ENCODE measurements at regions not wholly inside any gene's neighbourhood (a gene's known extent, or its start where the extent isn't known, plus 50 kb on each side); places are given as distances from the start of the nearest gene placed in this dataset.

DNA sequence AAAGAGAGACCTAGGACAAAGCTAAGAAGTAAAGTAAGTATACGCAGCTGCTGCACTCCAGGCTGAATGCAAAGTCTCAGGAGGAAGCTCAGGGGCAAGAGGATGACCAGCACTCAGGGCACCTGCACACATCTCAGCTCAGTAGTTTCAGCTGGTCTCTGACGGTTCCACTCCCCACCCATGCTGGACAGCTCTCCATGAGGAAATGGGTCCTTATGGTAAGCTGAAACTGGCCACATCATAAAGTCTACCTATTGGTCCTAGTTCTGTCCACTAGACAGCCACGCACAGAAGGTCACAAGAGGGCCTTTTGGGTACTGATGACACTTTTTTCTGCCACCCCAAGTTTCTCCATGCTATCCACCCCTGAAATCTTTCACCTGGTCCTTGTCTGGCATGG is 215.3 kb downstream of the TTC32 start:
- in situ Hi-C loops (cut with MboI; ENCODE audit: low sequenced_read_pairs, unreplicated experiment) = no loop called here
- TF ChIP-seq, protein P1, sequence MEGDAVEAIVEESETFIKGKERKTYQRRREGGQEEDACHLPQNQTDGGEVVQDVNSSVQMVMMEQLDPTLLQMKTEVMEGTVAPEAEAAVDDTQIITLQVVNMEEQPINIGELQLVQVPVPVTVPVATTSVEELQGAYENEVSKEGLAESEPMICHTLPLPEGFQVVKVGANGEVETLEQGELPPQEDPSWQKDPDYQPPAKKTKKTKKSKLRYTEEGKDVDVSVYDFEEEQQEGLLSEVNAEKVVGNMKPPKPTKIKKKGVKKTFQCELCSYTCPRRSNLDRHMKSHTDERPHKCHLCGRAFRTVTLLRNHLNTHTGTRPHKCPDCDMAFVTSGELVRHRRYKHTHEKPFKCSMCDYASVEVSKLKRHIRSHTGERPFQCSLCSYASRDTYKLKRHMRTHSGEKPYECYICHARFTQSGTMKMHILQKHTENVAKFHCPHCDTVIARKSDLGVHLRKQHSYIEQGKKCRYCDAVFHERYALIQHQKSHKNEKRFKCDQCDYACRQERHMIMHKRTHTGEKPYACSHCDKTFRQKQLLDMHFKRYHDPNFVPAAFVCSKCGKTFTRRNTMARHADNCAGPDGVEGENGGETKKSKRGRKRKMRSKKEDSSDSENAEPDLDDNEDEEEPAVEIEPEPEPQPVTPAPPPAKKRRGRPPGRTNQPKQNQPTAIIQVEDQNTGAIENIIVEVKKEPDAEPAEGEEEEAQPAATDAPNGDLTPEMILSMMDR (IDR thresholded peaks at IDR 0.05; ENCODE audit: borderline replicate concordance, control extremely low read depth, extremely low read depth, insufficient read depth, missing control alignments) = no peak
- DNase-seq (ENCODE audit: low spot score) = no peak

DNA sequence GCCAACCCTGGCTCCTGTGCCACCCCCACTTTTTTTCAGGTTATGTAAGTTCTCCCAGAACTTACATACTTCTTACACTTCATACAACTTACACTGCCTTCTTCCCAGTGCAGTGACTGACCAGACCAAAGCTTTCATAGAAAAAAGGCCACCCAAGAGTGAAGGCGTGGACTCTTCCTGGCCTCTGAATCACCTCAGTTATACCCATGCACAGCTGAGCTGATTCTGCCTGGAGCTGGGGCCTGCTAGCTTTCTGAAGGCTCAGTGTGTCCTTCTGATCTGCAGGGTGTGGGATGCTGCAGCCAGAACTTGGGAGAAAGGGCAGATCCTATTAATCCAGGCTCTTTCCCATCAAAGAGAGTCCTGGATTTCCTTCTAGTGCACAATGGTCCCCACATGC is 216.1 kb downstream of the TTC32 start:
- in situ Hi-C loops (cut with MboI; ENCODE audit: low sequenced_read_pairs, unreplicated experiment) = no loop called here
- TF ChIP-seq, protein P1 (IDR thresholded peaks at IDR 0.05; ENCODE audit: borderline replicate concordance, control extremely low read depth, extremely low read depth, insufficient read depth, missing control alignments) = no peak

DNA sequence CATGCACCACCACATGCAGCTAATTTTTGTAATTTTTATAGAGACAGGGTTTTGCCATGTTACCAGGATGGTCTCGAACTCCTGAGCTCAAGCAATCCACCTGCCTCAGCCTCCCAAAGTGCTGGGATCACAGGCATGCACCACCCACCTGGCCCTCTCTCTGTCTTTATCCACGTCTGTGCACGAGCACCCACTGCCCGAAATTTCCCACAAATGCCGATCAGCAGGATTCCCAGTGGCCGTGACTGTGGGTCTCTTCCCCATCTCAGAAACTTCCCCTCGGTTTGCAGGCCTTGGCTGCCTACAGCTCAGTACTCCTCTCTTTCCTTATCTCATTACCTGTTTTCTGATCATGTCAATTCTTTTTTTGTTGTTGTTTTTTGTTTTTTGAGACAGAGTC is 217.3 kb downstream of the TTC32 start:
- TF ChIP-seq, protein P1 (IDR thresholded peaks at IDR 0.05; ENCODE audit: borderline replicate concordance, control extremely low read depth, extremely low read depth, insufficient read depth, missing control alignments) = no peak
- DNase-seq (ENCODE audit: low spot score) = no peak
- in situ Hi-C loops (cut with MboI; ENCODE audit: low sequenced_read_pairs, unreplicated experiment) = no loop called here

More for the DNA sequence above, 216.1 kb downstream of the TTC32 start:
- DNase-seq (ENCODE audit: low spot score) = no peak

DNA sequence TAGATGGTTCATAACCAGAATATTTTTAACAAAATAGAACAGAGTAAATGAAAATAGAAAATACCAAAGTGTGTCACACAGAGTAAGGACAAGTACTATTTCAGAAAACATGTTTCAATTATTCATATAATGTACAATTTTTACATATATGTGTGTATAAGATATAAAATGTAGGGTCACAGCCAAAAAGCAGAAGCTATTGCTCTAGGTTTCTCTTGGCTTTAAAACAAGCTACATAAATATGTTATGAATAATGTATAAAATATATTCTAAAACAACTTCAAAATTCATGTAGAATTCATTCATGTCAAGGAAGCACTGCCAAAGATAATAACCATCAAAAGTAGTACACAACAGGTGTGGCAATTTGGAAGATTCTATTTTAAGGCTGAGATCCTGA is 218.2 kb downstream of the TTC32 start:
- TF ChIP-seq, protein P1 (IDR thresholded peaks at IDR 0.05; ENCODE audit: borderline replicate concordance, control extremely low read depth, extremely low read depth, insufficient read depth, missing control alignments) = no peak
- no peak for DNase-seq (ENCODE audit: low spot score)
- in situ Hi-C loops (cut with MboI; ENCODE audit: low sequenced_read_pairs, unreplicated experiment) = no loop called here

DNA sequence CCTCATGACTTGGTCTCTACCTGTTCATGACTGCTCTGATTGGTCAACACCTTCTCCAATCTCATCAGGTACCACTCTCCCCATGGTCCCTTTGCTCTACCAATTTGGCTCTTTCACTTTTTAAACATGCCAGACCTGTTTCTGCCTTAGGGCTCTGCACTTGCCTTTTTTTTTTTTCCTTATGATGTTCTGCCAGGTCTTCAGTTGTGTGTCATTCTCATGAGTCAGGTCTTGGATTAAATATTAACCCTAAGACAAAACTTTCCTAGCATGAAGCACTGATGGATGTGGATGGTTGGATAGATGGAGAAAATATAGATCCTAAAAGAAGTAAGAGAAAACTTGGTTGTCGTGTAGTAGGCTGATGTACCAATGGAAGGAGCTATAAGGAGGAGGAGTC is 219.3 kb downstream of the TTC32 start:
- DNase-seq (ENCODE audit: low spot score) = no peak
- in situ Hi-C loops (cut with MboI; ENCODE audit: low sequenced_read_pairs, unreplicated experiment) = no loop called here
- TF ChIP-seq, protein P1 (IDR thresholded peaks at IDR 0.05; ENCODE audit: borderline replicate concordance, control extremely low read depth, extremely low read depth, insufficient read depth, missing control alignments) = no peak

DNA sequence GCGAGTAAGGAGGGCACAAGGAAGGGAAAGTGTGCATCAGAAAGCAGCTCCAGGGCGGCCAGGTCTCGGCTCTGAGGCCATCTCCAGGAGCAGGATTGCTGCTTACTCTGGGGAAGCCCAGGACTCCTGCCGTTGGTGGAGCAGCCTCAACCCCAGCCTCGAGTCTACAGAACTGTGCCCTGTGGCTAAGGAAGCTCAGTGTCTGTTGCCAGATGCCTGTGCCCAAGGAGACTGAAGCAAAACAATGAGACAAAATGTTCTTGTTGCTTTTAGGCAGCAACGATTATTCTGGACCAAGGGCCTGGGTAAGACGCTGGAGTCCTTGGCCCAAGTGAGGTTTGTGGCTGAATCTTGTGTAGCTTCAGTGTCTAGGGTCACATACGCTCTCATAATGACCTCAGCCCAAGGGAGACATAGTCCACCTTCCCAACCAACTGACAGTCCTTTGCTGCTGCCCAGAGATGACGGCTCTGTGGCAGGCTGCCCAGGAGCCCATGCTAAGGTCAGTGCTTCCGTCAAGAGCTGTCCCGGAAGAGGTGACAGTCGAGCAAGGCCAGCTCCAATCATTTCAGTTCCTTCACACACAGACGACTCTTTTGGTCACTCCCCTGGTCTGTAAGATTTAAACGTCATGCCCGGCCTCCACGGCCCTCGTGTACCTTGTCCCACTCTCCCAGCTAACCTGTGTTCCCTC is 223.8 kb downstream of the TTC32 start:
- DNase-seq (ENCODE audit: low spot score) = no peak
- in situ Hi-C loops (cut with MboI; ENCODE audit: low sequenced_read_pairs, unreplicated experiment) = no loop called here
- TF ChIP-seq, protein P1 (IDR thresholded peaks at IDR 0.05; ENCODE audit: borderline replicate concordance, control extremely low read depth, extremely low read depth, insufficient read depth, missing control alignments) = no peak
